ENCODE measurements at regions not wholly inside any gene's neighbourhood (a gene's known extent, or its start where the extent isn't known, plus 50 kb on each side); places are given as distances from the start of the nearest gene placed in this dataset.

GRCh38 chr6:126173265-126173664, 166.7 kb upstream of the CENPW start:
- intact Hi-C loops (cut with DNase I; ENCODE audit: low total_unique reads), result no loop called here
- Histone ChIP-seq H3K27me3 (no peaks in the 10 kb centered on the region), H3K4me1 (no peaks in the 10 kb centered on the region), H3K4me3 (no peak overlapping the region), H3K9me3 (no peaks in the 10 kb centered on the region), H3K27ac (peak overlapping the region; percentile 35 to 36), H3K36me3 (no peaks in the 10 kb centered on the region)
- DNase-seq, result no peak
- TF ChIP-seq CTCF (IDR thresholded peaks at IDR 0.05), result no peak
- no peak for TF ChIP-seq POLR2A (IDR thresholded peaks at IDR 0.05)

DNA sequence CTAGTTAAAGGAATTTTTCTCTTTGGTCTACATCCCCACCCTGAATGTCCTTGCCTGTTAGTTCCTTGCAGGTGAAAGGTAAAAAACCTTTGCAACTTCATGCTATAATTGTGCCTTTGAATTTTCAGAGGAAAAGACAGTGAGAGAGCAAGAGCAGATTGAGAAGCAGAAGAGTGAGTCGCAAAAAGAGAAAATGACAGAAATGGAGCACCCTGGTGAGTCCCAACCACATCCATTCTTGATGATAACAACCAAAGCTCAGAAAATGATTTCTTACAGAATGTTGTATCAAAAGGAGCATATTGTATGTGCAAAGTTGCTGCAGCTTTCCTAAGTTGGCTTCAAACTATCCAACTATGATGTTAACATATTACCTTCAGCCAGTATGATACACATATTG, 165.2 kb upstream of the CENPW start:
- Histone ChIP-seq H3K27me3 (no peaks in the 10 kb centered on the region), H3K27ac (peak overlapping the region in 1 of 2 donors; percentile 36), H3K9me3 (no peaks in the 10 kb centered on the region), H3K4me3 (no peak overlapping the region), H3K36me3 (no peaks in the 10 kb centered on the region), H3K4me1 (no peaks in the 10 kb centered on the region)
- no peak for TF ChIP-seq CTCF (IDR thresholded peaks at IDR 0.05)
- no peak for TF ChIP-seq POLR2A (IDR thresholded peaks at IDR 0.05)
- no peak for DNase-seq
- intact Hi-C loops (cut with DNase I; ENCODE audit: low total_unique reads), result no loop called here

GRCh38 chr6:126175251-126175650, 164.7 kb upstream of the CENPW start:
- DNase-seq, result no peak
- Histone ChIP-seq H3K36me3 (no peaks in the 10 kb centered on the region), H3K27ac (peak overlapping the region in 1 of 2 donors; percentile 32), H3K27me3 (no peaks in the 10 kb centered on the region), H3K4me3 (no peak overlapping the region), H3K4me1 (no peaks in the 10 kb centered on the region), H3K9me3 (no peaks in the 10 kb centered on the region)
- intact Hi-C loops (cut with DNase I; ENCODE audit: low total_unique reads), result no loop called here
- TF ChIP-seq POLR2A (IDR thresholded peaks at IDR 0.05) (no peak), CTCF (IDR thresholded peaks at IDR 0.05) (no peak)

DNA sequence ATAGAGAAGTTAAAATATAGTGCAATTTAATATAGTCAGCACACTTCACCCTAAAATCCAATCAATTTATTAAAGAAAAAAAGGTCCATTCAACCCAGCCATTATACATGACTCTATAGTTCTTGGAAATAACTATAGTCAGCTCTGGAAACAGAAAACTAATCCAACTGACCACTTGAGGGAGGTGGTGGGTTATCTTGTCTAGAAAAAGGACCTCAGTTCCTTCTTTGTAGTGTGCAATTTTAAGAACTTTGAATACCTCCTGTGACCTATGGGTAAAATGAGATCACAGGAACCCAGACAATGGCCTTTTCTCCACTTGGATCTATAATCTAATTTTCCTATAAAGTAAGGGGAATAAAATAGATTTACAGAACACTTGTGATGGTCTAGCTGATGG, 163.6 kb upstream of the CENPW start:
- Histone ChIP-seq H3K36me3 (no peaks in the 10 kb centered on the region), H3K4me1 (no peaks in the 10 kb centered on the region), H3K4me3 (no peak overlapping the region), H3K27me3 (no peaks in the 10 kb centered on the region), H3K27ac (peak overlapping the region; percentile 26 to 38), H3K9me3 (no peaks in the 10 kb centered on the region)
- intact Hi-C loops (cut with DNase I; ENCODE audit: low total_unique reads), result no loop called here
- TF ChIP-seq POLR2A (IDR thresholded peaks at IDR 0.05), result no peak
- peak in 2 of 4 experiments; percentile 8 to 21 for TF ChIP-seq CTCF (IDR thresholded peaks at IDR 0.05)
- DNase-seq, result no peak

DNA sequence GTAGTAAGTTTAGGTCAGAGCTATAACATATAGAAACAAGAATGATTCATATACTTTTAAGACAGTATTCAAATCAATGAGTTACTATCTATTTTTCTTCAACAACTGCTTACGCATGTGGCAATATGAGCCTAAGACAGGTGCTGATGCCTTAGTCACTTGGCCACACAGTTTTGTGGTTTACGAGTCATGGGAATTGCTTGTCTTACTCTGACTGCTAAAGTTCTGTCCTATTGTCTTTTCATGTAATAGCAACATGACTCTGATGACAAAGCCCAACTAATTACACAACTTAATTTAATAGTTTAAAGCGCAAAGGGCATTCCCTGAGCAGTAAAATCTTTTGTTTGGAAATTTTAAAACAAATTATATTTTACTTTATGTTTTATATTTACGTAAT, 159.3 kb upstream of the CENPW start:
- peak in 1 of 2 donors; percentile 60 for DNase-seq
- intact Hi-C loops (cut with DNase I; ENCODE audit: low total_unique reads), result no loop called here

More for the DNA sequence above, 159.3 kb upstream of the CENPW start:
- no peaks in the 10 kb centered on the region for H3K36me3 ChIP-seq
- H3K4me1 ChIP-seq, result peaks cover 0 to 9% of the 10 kb centered on the region in 2 donors
- no peak for TF ChIP-seq CTCF (IDR thresholded peaks at IDR 0.05)
- no peak overlapping the region for H3K4me3 ChIP-seq
- peak overlapping the region; percentile 81 to 82 for H3K27ac ChIP-seq
- H3K9me3 ChIP-seq, result no peaks in the 10 kb centered on the region
- no peaks in the 10 kb centered on the region for H3K27me3 ChIP-seq

All from uterus (tissue), 3 donors.